Vagina (tissue), 2 donors: ENCODE measurements at regions not wholly inside any gene's neighbourhood (a gene's known extent, or its start where the extent isn't known, plus 50 kb on each side); places are given as distances from the start of the nearest gene placed in this dataset.

Source experiments
- CTCF ChIP-seq, 3 experiments: fragments of 450-650 bp in 2 of 3; fragments of 200-600 bp in 1 of 3; sonication (generic) in 1 of 3; IDR thresholded peaks; one replicate each; pipeline ENCODE4 v1.5.1; 2017 to 2019; ENCODE audit warnings: antibody characterized with exemption in 3 of 3, mild to moderate bottlenecking in 2 of 3, moderate library complexity in 2 of 3
- POLR2A ChIP-seq, 2 donors: fragments of 450-650 bp; IDR thresholded peaks; one replicate each; pipeline ENCODE4 v1.6.1; 2017; ENCODE audit warnings: antibody characterized with exemption in 2 of 2, mild to moderate bottlenecking in 2 of 2, moderate library complexity in 2 of 2
- POLR2AphosphoS5 ChIP-seq, 2 donors: sonication (generic); formaldehyde crosslinking; IDR thresholded peaks; one replicate each; pipeline ENCODE4 v1.9.0; 2017; ENCODE audit warnings: antibody characterized with exemption in 2 of 2, mild to moderate bottlenecking in 2 of 2, low read depth in 1 of 2; ENCODE audit not compliant: insufficient read depth in 1 of 2

GRCh38 chr1:218575856-218576255, 230.7 kb downstream of the TGFB2 start:
- no peak for TF ChIP-seq CTCF (IDR thresholded peaks at IDR 0.05)
- TF ChIP-seq POLR2AphosphoS5 (IDR thresholded peaks at IDR 0.05; ENCODE audit: insufficient read depth in 1 of 2, low read depth in 1 of 2): no peak
- no peak for TF ChIP-seq POLR2A (IDR thresholded peaks at IDR 0.05)
